HuH-7.5 (cell line): ENCODE measurements at regions not wholly inside any gene's neighbourhood (a gene's known extent, or its start where the extent isn't known, plus 50 kb on each side); places are given as distances from the start of the nearest gene placed in this dataset.

Source experiments
- DNase-seq: peaks from one replicate; pipeline ENCODE4 v3.0.0; 2011; ENCODE audit warnings: low spot score

DNA sequence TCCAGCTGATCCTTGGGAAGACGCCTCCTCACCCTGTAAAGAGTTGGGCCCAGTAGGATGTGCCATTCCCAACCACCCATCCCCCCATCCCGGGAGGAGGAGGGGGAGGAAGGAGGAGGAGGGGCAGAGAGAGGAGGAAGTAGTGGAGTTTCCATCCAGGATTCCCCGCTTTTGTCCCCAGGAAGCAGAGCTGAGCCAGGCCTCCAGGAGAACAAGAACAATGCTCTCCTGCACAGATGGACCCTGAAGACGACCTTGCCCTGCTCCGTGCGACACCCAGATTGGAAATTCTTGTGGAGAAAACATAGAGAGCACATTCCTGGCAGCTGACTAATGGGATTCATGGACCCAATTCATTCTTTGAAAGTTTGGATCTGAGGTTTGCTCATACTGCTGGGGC lies 132.3 kb upstream of the CRY1 start:
- no peak for DNase-seq

DNA sequence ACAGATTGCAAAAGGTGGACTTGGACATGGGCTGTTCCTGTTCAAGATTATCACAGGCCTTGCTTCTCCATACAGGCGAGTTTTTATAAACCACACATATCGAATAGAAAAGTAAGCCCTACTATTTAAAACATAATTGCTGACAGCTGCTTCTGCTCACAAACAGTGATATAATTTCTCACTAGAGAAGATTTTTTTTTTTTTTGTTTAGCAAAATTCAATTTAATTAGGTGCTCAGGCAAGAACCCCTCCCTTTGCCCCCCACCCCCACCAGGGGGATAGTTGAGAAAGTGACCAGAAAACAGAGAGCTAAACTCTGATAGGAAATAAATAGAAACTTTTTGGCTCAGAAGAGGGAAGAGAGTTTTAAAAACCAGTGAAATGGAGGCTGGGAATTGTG lies 132.8 kb upstream of the CRY1 start:
- DNase-seq, result no peak

DNA sequence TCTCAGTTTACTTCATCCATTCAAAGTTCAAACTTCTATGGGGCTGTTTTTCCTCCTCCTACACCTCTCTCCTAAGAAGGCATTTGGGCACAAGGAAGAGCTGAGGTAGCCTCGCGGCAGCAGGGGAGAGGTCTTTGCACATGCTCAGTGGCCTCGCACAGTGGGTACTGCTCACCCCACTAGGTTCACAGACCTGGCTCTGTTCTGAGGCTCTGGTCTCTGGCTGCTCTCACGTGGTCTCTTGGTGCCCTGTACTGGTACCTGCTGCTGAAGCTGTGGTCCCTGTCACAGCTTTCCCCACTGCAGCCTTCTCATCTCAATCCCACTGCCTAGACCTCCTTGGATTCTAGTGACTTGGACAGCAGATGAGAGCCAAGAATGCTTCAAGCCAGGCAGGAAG lies 134.7 kb upstream of the CRY1 start:
- no peak for DNase-seq

DNA sequence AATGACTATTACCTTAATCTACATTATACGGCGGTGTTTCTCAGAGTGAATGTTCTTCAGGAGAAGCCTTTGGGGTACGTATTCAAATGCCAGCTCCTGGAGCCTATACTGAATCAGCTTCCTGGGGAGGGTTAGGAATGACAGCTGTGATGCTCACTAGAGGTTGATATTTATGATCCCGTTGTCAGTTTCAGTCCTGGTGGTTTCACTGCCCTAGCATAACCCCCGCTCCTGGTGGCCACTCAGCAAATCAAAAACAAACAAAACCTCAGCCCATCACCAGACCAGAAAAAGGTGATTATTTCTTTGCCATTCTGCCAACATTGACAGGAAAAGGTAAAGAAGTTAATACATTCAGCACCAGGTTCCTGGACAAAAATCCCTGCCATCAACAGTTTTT lies 136.5 kb upstream of the CRY1 start:
- DNase-seq, result no peak

DNA sequence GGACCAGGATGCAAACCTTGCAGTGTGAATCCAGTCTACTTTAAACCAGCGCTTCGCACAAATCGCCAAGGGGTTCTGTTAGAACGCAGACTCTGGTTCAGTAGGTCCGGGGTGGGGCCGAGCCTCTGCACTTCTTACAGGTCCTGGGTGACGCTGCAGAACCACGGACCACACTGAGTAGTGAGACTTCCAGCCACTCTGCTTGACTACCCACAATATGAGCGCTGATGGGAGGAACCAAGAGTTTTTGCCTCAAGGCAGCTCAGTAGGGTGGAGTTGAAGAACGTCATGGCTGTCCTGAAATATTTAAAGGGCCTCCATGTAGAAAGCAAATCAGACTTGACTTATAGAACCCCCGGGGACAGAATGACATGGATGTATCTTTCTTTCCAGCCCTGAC lies 138.0 kb upstream of the CRY1 start:
- DNase-seq, result no peak

DNA sequence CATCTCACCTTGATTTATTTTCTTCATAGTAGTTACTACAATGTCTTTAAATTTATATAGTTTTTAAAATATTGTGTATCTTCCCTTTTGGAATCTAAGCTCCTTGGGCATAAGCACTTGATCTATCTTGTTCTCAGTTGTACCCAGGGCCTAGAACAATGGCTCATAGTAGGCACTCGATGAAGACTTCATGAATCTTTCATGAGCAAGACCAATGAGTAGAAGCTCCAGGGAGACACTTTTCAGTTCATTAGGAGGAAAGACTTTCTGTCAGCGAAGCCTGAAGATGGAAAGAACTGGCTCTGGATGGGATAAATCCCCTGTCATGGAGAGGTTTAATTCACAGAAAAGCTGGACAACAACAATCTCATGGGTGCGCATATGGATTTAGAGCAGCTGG lies 140.2 kb upstream of the CRY1 start:
- no peak for DNase-seq

DNA sequence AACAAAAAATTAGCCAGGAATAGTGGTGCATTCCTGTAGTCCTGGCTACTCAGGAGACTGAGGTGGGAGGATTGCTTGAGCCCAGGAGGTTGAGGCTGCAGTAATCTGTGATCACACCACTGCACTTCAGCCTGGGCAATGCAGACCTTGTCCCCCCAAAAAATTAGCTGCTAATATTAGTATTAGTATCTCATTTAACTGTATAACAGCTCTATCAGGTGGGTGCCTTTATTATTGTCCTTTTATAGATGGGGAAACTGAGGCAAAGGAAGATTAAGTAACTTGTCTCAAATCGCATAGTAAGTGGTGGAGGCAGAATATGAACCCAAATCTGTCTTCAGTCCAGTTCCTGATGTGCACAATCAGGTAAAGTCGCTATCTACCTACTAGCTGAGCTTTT lies 142.3 kb upstream of the CRY1 start:
- no peak for DNase-seq

DNA sequence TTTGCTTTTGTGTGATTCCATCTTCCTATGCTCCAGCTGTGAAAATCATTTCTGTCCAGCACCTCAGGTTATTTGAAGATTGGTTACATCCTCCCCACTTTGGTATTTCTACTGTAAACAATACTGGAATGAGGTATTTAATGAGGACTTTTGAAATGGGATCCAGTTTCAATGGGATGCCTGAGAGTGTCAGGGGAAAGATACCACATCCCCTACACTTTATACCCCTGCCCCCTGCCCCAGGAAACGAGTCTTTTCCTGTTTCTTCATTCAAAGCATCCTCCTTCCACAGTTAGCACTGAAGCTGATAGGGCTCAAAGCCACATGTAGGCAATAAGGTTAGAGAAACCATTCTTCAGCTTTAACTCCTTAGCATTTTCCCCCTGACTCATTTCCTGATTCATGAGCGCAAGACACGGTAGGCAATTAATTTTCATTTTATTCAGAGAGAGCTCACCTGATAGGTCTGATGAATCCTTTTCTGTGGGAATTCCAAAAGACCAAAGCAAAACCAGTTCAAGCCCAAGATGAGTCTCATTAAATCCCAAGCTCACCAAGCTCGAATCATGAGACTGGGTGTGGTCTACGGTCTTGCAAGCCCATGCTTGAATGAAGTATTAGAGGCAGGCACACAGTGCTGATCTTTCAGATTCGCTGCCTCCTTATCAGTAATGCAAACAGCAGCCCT lies 143.6 kb upstream of the CRY1 start:
- no peak for DNase-seq

DNA sequence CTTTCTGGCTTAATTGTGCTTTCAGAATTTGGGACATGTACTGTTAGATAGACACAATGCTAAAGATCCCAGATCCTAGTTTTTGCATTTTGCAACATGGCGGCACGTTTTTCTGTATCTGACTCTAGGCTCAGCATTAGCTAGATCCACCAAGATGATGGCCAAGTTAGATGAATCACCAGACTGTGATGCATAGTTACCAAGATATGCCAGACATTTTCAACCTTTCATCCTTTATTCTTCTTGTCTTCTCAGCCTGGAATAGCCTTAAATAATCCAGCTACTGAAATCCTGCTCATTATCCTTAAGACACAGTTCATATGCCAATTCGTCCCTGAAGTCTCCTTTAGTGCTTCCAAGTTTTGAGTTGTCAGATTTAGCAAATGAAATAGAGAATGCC lies 144.9 kb upstream of the CRY1 start:
- DNase-seq, result no peak

DNA sequence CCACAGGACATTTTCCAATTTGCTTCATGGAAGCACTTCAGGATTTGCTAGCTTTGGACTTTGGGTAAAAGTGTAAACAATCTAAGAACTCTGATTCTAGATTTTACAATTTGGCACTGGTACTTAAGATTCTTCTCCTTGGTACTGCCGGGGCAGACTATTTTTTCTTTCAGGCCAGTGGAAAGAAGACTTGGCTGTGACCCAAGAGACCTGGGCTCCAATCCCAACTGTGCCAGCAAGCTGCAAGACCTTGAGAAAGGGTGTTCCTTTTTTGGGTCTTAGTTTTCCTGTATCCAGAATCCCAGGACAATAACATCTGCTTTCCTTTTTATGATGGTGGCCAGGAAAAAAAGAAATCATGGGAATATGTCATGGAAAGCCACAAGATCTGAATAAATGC lies 148.1 kb upstream of the CRY1 start:
- DNase-seq, result no peak

DNA sequence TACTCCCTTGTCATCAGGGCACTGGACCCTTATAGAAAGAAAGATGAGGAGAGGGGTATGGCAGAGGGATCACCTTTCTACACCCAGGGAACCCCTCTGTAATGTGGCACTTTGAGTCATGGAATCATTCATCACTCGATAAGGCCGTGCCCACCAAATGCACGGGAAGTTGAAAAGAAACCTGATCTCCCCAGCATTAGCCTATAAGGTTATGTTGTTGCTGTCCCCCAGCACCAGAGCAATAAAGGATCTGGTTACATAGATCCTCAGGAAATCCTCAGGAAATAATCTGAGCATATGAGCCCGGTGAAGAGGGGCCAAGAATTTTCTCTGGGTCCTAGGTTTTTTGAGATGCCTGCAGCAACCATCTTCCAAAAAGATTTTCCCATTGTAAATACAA lies 148.8 kb upstream of the CRY1 start:
- DNase-seq, result no peak

DNA sequence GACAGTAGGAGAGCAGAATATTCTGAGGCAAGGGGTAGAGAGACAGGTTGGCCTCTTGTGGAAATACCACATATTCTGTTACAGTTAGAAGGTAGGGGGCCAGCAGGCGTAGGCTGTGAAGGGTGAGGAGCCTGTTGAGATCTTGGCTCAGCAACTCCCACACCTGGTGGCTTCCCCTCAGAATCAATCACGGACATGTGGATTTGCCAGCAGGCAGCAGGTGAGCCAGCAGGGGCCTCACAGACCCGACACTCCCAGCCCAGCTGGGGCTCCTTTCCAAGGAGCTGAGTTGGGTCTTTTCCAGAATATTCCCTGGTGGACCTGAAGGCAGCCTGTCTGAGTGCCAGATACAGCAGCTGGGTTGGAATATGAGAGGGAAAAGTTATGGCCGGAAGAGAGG lies 150.0 kb upstream of the CRY1 start:
- DNase-seq, result no peak

DNA sequence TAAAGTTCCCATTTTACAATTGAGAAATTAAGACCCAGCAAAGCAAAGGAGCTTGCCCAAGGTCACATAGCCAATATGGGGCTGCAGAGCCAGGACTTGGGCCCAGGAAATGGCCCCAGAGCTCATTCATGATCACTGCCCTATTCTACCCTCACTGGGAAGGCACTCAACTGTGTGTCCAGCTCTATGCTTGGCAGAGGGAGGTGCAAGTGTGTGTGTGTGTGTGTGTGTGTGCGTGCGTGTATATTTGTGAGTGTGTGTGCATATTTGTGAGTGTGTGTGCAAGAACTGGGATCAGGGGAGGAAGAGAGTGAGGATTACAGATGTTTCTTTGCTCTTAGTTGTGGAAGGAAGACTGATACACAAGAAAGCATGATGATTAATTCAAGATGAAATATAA lies 151.2 kb upstream of the CRY1 start:
- DNase-seq, result no peak

DNA sequence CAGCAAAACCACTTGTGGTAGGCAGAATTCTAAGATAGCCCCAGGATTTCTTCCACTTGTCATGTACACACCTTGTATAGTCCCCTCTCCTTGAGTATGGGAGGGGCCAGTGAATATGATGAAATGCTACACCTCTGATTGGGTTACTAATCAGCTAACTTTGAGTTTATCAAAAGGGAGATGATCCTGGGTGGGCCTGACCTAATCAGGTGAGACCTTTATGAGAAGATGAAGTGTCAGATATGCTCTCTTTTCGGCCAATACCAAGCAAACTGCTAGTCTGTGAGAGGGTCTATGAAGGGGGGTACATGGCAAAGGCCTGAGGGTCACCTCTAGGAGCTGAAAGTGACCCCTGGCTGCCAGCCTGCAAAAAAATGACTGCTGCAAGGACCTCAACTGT lies 154.3 kb upstream of the CRY1 start:
- DNase-seq, result no peak

DNA sequence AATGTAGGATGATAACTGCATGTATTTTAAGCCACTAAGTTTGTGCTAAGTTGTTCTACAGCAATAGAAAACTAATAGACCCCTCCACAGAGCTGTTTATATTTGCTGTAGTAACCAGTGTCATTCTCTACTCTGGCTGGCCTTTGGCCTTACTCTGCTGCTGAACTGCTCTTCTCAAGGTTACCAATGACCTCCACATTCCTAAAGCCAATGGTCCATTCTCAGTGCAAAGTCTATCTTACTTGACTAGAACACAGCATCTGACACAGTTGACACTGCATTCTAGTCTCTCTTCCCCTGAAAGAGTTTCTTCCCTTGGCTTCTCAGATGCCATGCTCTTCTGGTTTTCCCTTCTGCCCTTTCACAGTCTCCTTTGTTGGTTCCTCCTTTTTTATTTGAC lies 154.8 kb upstream of the CRY1 start:
- DNase-seq, result no peak

DNA sequence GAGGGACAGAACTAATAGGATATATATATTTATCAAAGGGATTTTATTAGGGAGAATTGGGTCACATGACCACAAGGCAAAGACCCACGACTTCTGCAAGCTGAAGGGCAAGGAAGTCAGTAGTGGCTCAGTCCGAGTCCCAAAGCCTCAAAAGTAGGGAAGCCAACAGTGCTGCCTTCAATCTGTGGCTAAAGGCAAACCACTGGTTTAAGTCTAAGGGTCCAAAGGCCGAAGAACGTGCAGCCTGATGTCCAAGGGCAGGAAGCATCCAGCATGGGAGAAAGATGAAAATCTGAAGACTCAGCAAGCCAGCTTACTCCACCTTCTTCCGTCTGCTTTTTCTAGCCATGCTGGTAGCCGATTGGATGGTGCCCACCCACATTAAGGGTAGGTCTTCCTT lies 157.9 kb upstream of the CRY1 start:
- DNase-seq, result no peak

DNA sequence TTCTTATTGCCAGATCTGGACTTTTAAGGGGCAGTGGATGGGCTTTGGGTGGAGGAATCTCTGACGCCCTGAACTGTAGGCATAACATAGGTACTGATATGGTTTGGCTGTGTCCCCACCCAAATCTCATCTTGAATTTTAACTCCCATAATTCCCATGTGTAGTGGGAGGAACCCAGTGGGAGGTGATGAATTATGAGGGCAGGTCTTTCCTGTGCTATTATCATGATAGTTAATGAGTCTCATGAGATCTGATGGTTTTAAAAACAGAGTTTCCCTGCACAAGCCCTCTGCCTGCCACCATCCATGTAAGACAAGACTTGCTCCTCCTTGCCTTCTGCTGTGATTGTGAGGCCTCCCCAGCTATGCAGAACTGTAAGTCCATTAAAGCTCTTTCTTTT lies 160.0 kb upstream of the CRY1 start:
- no peak for DNase-seq

DNA sequence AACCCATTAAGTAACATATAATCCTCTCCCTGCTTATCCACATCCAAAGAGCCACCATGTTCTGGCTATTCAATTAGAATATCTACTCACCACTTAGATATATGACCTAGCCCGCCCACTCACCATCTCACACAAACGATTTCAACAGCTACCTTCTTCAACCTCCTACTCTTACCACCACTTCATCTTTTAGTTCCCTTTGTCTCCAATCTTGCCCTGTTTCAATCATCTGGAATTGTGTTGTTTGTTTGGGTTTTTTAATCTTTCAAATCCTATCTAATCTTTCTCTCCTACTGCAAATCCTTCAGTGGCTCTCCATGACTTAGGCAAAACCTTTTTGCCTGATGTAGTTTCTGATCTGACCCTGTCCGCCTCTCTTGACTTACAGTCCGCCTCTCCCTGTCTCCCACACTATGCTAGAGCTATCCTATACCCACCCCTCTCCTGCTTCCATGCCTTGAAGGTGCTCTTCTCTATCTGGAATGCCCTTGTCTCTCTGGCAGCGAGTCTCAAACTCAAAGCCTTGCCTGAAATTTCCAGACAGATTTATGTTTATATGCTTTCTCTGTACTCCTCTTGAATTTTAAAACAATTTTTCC lies 161.0 kb upstream of the CRY1 start:
- no peak for DNase-seq

DNA sequence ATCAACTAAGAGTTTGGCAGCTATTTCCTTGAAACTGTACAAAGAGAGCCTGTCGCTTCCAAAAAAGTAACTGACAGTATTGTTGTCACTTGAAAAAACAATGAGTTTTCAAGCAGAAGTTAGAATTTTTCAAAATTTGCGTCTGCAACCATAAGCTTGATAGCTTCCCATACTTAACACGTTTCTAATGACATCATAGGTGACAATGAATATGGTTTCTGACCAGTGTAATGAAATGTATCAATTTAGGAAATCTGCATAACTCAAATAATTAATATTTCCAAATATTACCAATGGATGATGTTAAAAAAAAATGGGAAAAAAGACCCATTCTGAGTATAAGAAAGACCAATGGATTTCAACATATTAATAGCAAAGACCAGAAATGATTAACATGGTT lies 165.4 kb upstream of the CRY1 start:
- DNase-seq, result no peak

DNA sequence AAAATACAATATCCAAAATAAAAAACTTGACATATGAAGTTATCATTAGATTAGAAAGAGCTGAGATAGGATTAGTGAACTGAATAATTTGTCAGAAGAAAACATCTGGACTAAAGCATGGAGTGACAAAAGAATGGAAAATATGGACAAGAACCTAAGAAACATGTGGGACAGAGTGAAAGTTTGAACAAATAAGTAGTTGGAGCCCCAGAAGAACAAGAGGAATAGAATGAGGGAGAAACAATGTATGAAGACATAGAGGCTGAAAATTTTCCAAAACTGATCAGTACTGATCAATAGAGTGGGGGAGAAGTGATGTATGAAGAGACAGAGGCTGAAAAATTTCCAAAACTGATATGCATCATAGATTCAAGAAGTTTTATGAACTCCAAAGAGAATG lies 170.6 kb upstream of the CRY1 start:
- no peak for DNase-seq

DNA sequence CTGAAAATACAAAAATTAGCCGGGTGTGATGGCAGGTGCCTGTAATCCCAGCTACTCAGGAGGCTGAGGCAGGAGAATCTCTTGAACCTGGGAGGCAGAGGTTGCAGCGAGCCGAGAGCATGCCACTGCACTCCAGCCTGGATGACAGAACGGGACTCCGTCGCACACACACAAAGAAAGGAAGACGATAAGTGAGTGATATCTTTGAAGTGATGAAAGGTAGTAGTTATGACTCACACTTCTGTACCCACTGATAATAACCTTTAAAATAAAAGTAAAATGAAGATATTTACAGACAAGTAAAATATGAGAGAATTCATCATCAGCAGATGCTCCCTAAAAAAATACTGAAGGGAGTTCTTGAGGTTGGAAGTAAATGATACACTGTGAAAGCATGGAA lies 171.3 kb upstream of the CRY1 start:
- no peak for DNase-seq

DNA sequence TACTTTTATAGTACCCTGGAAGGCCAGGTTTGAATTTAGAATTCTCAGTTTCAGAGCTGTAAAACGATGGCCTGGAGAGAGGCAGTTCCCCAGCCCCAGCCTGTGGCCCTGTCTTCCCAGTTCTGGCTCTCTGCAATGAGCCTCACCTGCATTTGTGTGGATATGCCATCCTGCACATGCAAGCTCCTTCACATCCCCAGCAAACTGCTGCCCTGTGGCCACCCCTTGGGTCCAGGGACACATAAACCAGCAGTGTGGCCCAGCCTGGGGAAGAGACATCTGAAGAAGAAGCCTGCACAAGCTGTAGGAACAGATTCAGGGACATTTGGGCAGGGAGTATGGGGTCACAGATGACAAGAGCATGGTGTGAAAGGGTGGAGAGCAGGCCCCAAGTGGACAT lies 174.3 kb upstream of the CRY1 start:
- DNase-seq, result no peak

DNA sequence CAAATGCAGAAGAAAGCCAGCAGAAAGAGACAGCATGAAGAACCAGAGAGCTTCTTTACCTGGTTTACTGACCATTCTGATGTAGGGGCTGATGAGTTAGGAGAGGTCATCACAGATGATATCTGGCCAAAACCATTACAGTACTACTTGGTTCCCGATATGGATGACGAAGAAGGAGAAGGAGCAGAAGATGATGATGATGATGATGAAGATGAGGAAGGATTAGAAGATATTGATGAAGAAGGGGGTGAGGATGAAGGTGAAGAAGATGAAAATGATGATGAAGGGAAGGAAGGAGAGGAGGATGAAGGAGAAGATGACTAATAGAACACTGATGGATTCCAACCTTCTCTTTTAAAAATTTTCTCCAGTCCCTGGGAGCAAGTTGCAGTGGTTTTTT lies 178.2 kb upstream of the CRY1 start:
- DNase-seq, result no peak

DNA sequence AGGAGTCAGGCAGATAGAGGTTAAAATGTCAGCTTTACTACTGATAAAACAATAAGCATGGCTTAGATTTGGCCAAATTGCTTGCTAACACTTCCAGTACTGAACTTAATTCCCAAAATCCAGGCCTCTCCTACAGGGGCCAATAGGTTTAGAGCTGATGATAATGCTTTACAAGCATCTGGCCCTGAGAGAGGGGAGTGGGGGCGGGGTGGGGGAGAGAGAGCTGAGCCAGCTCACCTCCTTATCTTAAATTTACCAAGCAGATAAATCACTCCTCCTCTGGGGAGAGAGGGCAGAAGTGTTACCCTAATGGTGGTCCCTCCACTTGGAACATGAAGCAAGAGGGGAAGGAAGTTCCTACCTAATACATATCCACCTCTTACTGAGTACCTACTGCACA lies 182.2 kb upstream of the CRY1 start:
- no peak for DNase-seq

DNA sequence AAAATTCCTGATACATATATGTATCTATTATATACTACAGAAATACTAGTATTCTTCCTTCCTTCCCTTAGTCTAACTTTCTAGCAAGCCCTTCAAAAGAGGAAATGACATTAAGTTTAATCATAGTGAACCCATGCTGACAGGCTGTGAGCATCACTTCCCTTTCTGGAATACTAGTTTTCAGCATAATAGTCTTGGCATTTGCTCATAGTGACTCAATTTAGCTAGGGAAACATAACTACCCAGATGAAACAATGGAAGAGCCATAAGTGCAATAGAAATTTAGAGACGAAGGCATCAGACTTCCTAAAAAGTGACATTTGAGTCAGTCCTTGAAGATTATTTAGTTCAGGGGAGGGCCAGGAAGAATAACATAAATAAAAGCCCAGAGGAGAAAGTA lies 184.5 kb upstream of the CRY1 start:
- DNase-seq, result no peak
